GM12878 (cell line): ENCODE measurements at regions not wholly inside any gene's neighbourhood (a gene's known extent, or its start where the extent isn't known, plus 50 kb on each side); places are given as distances from the start of the nearest gene placed in this dataset.

Experiments
- ATAC-seq: fragments of 200-7000 bp; cut with Tn5 transposase; 3 replicates; pipeline ENCODE4 v1.9.1; 2020; ENCODE audit warnings: mild to moderate bottlenecking, moderate library complexity
- BruUV-seq: library from RNA; stranded (reverse); fragments of 400-500 nt; replicated peaks from 2 replicates; lab custom pipeline; 2021; lab: Mats Ljungman, UMichigan
- CTCF ChIA-PET: fragments of 300-600 bp; sonication (Branson Sonifier 250); formaldehyde crosslinking; extraction: SDS; loops from one replicate; lab custom pipeline; 2021; ENCODE audit warnings: inconsistent platforms; lab: Yijun Ruan, JAX
- POLR2A ChIA-PET: fragments of 350-600 bp; formaldehyde crosslinking; extraction: SDS; loops from one replicate; lab custom pipeline; 2021; ENCODE audit warnings: inconsistent platforms; lab: Charles Lee
- RAD21 ChIA-PET: fragments of 300-600 bp; sonication (Branson Sonifier 250); formaldehyde crosslinking; loops from one replicate; lab custom pipeline; 2023; ENCODE audit warnings: antibody characterized with exemption; ENCODE audit not compliant: unreplicated experiment; lab: Charles Lee
- SMC1A ChIA-PET: fragments of 300-600 bp; sonication (Branson Sonifier 250); formaldehyde crosslinking; loops from one replicate; lab custom pipeline; 2023; ENCODE audit not compliant: unreplicated experiment, uncharacterized antibody; lab: Charles Lee
- DNase-seq: peaks from one replicate; pipeline ENCODE4 v3.0.0-alpha.2; 2011; ENCODE audit warnings: low read depth, low spot score
- FAIRE-seq: peaks from 3 replicates; lab custom pipeline; 2011; peaks lifted over from hg19 to GRCh38; lab: Jason Lieb, UNC
- H2AFZ ChIP-seq: 2 replicates; pipeline ENCODE4 v1.6.0; 2011; ENCODE audit warnings: low read depth, low read length, control low read depth; ENCODE audit not compliant: control insufficient read depth
- H3K27ac ChIP-seq: 2 replicates; pipeline ENCODE4 v1.5.1; 2011; ENCODE audit warnings: control low read depth; ENCODE audit not compliant: control insufficient read depth, insufficient read depth
- H3K27me3 ChIP-seq, 2 experiments: replicated peaks in 1 of 2; 2 replicates each; pipeline versions ENCODE4 v1.6.0 to v1.6.1; 2011; ENCODE audit warnings: low read length in 1 of 2; ENCODE audit not compliant: control insufficient read depth in 2 of 2, insufficient read depth in 2 of 2
- H3K36me3 ChIP-seq, 2 experiments: 2 replicates each; pipeline ENCODE4 v1.5.1; 2011; ENCODE audit warnings: low read length in 1 of 2; ENCODE audit not compliant: control insufficient read depth in 2 of 2, insufficient read depth in 2 of 2
- H3K4me1 ChIP-seq: 2 replicates; pipeline ENCODE4 v1.6.1; 2011; ENCODE audit warnings: mild to moderate bottlenecking, low read length, moderate library complexity, mixed read lengths; ENCODE audit not compliant: control insufficient read depth, insufficient read depth
- H3K4me2 ChIP-seq: 2 replicates; pipeline ENCODE4 v1.6.0; 2011; ENCODE audit warnings: control low read depth; ENCODE audit not compliant: control insufficient read depth, insufficient read depth
- H3K4me3 ChIP-seq: fragments of 200-600 bp; sonication (generic); 2 replicates; pipeline ENCODE4 v1.5.1; 2016
- H3K79me2 ChIP-seq: 2 replicates; pipeline ENCODE4 v1.6.0; 2011; ENCODE audit warnings: low read length; ENCODE audit not compliant: control insufficient read depth, insufficient read depth
- H3K9ac ChIP-seq: 2 replicates; pipeline ENCODE4 v1.8.0; 2011; ENCODE audit warnings: low read length, control low read depth, mixed read lengths; ENCODE audit not compliant: control insufficient read depth, insufficient read depth
- H3K9me3 ChIP-seq: replicated peaks from 3 replicates; pipeline ENCODE4 v1.5.1; 2011; ENCODE audit warnings: mild to moderate bottlenecking, low read length; ENCODE audit not compliant: control insufficient read depth, insufficient read depth
- H4K20me1 ChIP-seq: 2 replicates; pipeline ENCODE4 v1.6.0; 2011; ENCODE audit not compliant: control insufficient read depth, insufficient read depth
- HCFC1 ChIP-seq: fragments of 150-350 bp; IDR thresholded peaks from 2 replicates; pipeline ENCODE4 v1.6.1; 2014; ENCODE audit warnings: low read length
- HSF1 ChIP-seq: fragments of 150-350 bp; IDR thresholded peaks from 2 replicates; pipeline ENCODE4 v1.6.1; 2014; ENCODE audit warnings: mild to moderate bottlenecking, low read depth, low read length
- MEF2B ChIP-seq: fragments of 450-650 bp; IDR thresholded peaks from 2 replicates; pipeline ENCODE4 v1.6.1; 2018; ENCODE audit warnings: mild to moderate bottlenecking, moderate library complexity; ENCODE audit not compliant: partially characterized antibody, poor library complexity, severe bottlenecking
- RCOR1 ChIP-seq: conservative IDR thresholded peaks from 2 replicates; pipeline ENCODE4 v1.6.1; 2012; ENCODE audit warnings: low read depth, low read length, improper control_type of control experiment
- TARDBP ChIP-seq: IDR thresholded peaks from 2 replicates; pipeline ENCODE4 v1.6.1; 2016; ENCODE audit warnings: borderline replicate concordance
- USF1 ChIP-seq: IDR thresholded peaks from 2 replicates; pipeline ENCODE4 v1.6.1; 2011; ENCODE audit warnings: borderline replicate concordance, low read depth, mild to moderate bottlenecking, moderate library complexity, mixed read lengths, low read length; ENCODE audit not compliant: insufficient read depth; ENCODE audit errors: extremely low read length
- WGBS: methylation state at CpG from one replicate; pipeline ENCODE4 v1.1.6; 2016; ENCODE audit warnings: low lambda C conversion rate; ENCODE audit not compliant: insufficient replicate concordance, insufficient coverage; ENCODE audit errors: missing lambda C conversion rate; 5-methylcytosine and 5-hydroxymethylcytosine counted together
- in situ Hi-C: fragments of 300-500 bp; cut with MboI; formaldehyde crosslinking; loops from 9 replicates; pipeline ENCODE4 v1.14.3; 2018; ENCODE audit warnings: mixed read lengths
- intact Hi-C: fragments of 100-400 bp; cut with micrococcal nuclease; formaldehyde crosslinking; loops from one replicate; pipeline ENCODE4 v1.14.2; 2022; ENCODE audit not compliant: unreplicated experiment

- ChIA-PET CTCF (no interaction called here), POLR2A (no interaction called here), SMC1A (no interaction called here), RAD21 (no interaction called here)
- in situ Hi-C loops: no loop called here
- H2AFZ ChIP-seq: no peak overlapping the region
- intact Hi-C loops: no loop called here
- FAIRE-seq (no peak), ATAC-seq (no peak), DNase-seq (no peak)
- 5% methylated on average over 2 of the region's 2 CpGs for WGBS
- no peak overlapping the region for H3K27ac ChIP-seq
- H3K4me2 ChIP-seq: no peak overlapping the region
- H3K4me1 ChIP-seq: no peaks in the 10 kb centered on the region
- no TSS peak for BruUV-seq
- H3K27me3 ChIP-seq: no peaks in the 10 kb centered on the region
- no peaks in the 10 kb centered on the region for H3K9me3 ChIP-seq
- no peaks in the 10 kb centered on the region for H3K36me3 ChIP-seq
- no peaks in the 10 kb centered on the region for H3K79me2 ChIP-seq
- H3K4me3 ChIP-seq: no peak overlapping the region
- no peak for TF ChIP-seq HCFC1
- TF ChIP-seq HSF1: no peak
- no peak for TF ChIP-seq TARDBP
- no peak for TF ChIP-seq MEF2B
- no peak for TF ChIP-seq RCOR1
- TF ChIP-seq USF1: no peak
- no peak overlapping the region for H3K9ac ChIP-seq
- H4K20me1 ChIP-seq: no peaks in the 10 kb centered on the region
These were observed 288.0 kb upstream of the SEMA3C start for GRCh38 chr7:81206667-81207360.
